ENCODE measurements at regions not wholly inside any gene's neighbourhood (a gene's known extent, or its start where the extent isn't known, plus 50 kb on each side); places are given as distances from the start of the nearest gene placed in this dataset.
"Not testable (repeated sequence)": the region's sequence is repeated elsewhere in the genome, so short reads cannot be mapped to it uniquely, and the experiment has no call there.

DNA sequence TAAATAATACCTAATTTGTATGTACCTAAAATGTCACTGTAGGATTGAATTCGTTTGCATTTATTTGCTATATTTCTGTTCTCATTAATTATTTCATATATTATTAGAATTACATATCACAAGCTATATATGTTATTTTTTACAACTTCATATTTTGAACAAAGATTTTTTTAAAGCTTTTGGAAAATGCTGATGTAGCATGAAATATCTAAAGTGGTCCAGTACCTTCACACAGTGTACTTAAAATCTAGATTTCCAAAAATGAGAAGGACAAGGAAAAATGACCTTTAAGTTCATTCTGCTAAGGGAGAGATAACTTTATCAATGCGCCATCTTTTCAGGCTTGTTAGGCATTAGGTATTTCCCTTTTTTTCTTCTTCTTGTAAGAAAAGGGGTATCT, 71.8 kb downstream of the LARP7 start:
- DNase-seq (ENCODE audit: low spot score), result no peak

DNA sequence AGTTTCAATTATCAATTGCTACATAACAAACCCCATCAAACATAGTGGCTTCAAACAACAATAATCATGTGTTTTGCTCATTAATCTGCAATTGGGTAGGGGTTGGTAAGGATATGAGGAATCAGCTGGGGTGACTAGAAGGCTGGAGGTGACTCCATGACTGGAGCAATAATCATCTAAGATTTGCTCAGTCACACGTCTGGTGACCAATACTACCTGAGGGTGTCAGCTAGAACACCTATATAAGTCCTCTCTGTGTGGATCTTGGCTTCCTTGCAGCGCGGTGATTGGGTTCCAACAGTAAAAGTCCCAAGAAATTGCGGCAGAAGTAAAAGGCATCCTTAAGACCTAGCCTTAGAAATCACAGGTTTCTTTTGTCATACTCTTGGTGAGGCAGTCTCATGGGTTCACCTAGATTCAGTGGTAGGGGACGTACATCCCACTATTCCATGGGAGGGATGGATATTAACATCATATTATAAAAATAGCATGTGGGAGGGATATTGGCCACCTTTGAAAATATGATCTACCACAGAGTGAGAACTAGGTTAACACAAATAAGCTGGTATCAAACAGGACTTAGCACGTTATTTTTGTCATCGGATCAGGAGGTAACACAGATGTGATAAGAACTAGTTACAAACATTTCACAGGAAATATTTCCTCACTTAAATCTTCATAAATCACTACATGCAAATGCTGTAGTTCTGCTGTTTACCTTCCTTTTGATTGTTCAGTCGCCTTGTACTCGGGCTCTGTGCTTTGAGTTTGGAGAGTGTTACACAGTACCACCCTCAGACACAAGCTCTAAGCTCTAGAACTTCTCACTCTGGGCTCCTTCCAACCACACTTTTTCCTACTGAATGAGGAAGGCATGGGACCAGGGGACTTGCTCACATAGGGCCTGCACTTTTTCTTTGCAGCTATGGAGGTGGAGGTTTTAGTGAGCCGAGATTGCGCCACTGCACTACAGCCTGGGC, 78.3 kb downstream of the LARP7 start:
- no peak for DNase-seq (ENCODE audit: low spot score)

DNA sequence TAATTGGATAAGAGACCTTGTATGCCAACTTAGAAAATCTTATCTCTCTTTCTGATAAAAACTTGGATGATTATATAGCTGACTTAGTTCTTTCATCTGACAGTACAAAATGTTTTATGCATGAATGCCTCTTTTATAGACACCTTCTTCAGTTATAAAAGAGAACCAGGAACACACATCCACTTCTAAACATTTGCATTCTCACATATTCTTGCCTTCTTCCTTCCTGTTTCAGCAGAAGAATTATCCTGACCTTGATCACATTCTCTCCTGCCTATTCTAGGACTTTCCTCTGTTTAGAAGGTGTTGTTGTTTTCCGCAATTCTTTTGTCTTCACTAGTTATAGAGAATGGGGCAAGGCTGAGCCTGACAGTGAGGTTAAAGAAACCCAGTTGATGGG, 80.9 kb downstream of the LARP7 start:
- no peak for DNase-seq (ENCODE audit: low spot score)

- DNase-seq (ENCODE audit: low spot score), result no peak
Observed at GRCh38 chr4:112721627-112722026, 84.7 kb downstream of the LARP7 start.

DNA sequence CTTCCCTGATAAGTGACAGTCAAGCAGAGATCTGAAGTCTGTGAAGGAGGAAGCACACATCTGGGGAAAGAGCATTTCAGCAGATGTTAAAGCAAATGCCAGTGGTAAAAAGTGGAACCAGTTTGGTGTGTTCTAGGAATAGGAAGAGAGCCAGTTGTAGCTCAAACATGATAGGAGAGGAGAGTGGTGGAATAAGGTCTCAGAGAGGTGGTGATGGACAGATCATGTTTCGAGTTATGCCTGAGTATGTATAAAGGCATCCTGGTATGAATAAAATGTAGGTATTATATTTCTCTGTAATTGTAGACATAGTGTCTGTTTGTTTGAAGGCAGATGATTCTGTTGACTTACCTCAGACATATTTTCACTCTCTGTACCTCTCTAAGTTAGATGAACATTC, 89.1 kb downstream of the LARP7 start:
- DNase-seq (ENCODE audit: low spot score), result no peak

DNA sequence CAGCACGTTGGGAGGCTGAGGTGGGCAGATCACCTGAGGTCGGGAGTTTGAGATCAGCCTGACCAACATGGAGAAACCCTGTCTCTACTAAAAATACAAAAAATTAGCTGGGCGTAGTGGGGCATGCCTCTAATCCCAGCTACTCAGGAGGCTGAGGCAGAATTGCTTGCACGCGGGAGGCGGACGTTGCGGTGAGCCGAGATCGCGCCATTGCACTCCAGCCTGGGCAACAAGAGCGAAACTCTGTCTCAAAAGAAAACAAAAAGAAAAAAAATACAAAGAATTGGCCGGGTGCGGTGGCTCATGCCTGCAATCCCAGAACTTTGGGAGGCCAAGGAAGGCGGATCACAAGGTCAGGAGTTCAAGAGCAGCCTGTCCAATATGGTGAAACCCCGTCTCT, 90.8 kb downstream of the LARP7 start:
- DNase-seq (ENCODE audit: low spot score), result not testable (repeated sequence)

DNA sequence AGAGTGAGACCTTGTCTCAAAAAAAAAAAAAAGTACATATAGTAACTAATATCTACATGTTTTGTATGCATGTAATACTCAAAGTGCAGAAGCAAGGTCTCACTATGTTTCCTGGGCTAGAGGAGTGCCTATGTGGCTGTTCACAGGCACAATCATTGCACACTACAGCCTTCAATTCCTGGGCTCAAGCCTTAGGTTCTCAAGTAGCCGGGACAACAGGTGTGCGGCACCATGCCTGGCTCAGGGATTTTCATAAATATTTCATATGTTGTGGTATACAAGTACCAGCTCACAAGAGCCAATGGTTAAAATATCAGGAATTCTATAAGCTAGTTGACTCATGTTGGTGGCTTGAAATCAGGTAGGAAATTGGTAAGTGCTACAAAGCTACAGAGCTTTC, 94.8 kb downstream of the LARP7 start:
- DNase-seq (ENCODE audit: low spot score), result no peak

DNA sequence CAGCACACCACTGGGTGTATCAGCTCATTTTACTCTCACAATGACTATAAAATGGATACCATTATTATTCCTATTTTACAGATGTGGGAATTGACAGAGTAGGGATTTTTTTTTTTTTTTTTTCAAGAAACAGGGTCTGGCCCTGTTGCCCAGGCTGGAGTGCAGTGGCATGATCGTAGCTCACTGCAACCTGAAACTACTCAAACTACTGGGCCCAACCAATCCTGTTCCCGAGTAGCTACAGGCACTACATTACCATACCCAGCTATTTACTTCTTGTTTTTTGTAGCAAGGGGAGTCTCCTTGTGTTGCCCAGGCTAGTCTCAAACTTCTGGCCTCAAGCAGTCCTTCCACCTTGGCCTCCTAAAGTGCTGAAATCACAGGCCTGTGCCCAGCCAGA, 95.2 kb downstream of the LARP7 start:
- no peak for DNase-seq (ENCODE audit: low spot score)

DNA sequence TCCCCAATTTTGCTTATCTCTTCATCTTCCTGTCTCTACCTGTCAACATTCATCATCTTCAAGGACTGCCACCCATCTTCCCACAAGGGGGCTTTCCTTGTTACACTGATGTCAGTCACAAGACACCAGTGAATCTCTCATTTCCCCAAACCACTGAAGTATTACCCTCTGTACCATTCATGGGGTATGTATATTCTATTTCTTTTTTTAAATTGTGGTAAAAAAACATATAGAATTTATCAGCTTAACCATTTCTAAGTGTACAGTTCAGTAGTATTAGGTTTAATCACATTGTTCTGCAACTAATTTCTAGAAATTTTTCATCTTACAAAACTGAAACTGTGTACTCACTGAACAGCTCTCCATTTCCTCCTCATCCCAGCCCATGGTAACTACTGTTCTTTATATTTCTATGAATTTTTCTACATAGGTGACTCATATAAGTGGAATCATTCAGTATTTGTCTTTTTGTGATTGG, 98.6 kb downstream of the LARP7 start:
- no peak for DNase-seq (ENCODE audit: low spot score)

GRCh38 chr4:112736718-112737135, 99.8 kb downstream of the LARP7 start:
- no peak for DNase-seq (ENCODE audit: low spot score)

GRCh38 chr4:112739442-112739841, 102.5 kb downstream of the LARP7 start:
- DNase-seq (ENCODE audit: low spot score), result no peak

DNA sequence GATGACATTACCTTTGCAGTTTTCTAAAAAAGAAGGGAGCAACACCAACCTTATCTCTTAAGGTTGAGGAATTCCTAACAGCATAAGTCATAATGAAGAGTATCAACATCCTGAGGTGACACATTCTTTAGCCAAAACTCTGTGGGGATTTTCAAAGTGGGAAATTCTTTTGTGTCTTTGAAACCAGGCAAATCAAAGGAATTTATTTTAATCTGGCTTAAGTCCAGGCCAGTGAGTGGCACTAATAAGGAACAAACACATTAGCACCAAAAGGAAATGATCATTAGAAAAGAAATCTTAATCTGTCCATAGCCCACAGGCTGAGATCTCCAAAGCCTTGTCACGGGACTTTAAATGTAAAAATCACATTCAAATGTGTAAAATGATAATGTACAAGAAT, 110.1 kb downstream of the LARP7 start:
- no peak for DNase-seq (ENCODE audit: low spot score)

DNA sequence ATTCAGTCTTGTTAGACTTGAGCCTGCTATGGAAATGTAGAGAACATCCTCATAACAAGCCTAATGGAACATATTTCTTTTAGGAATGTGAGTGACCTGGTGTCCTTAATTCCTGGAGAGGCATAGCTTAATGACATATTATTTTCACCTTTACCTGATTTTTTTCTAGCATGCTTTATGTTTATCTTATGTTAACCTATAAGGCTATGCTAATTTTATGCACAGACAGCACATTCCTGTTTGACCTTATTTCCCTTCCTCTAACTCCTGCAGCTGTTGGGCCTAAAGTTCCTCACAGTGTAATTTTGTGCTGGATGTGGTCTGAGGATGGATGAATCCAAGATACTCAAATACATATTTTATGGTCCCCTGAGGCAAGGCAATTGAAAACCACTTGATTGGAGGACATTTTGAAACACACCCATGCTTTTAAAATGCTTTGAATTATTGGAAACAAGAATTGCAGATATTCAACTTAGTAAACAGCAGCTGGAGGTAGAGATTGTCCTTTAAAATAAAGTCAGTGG, 111.5 kb downstream of the LARP7 start:
- DNase-seq (ENCODE audit: low spot score), result no peak

DNA sequence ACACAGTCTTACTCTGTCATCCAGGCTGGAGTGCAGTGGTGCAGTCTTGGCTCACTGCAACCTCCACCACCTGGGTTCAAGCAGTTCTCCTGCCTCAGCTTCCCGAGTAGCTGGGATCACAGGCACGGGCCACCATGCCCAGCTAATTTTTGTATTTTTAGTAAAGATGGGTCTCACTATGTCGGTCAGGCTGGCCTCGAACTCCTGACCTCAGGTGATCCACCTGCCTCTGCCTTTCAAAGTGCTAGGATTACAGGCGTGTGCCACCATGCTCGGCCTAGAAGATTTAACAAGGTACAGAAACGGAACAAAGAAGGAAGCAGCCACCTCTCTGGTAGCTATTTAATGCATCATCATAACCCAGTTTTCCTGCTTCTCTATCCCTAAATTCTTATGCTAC, 113.8 kb downstream of the LARP7 start:
- not testable (repeated sequence) for DNase-seq (ENCODE audit: low spot score)

GRCh38 chr4:112751447-112751846, 114.5 kb downstream of the LARP7 start:
- no peak for DNase-seq (ENCODE audit: low spot score)

DNA sequence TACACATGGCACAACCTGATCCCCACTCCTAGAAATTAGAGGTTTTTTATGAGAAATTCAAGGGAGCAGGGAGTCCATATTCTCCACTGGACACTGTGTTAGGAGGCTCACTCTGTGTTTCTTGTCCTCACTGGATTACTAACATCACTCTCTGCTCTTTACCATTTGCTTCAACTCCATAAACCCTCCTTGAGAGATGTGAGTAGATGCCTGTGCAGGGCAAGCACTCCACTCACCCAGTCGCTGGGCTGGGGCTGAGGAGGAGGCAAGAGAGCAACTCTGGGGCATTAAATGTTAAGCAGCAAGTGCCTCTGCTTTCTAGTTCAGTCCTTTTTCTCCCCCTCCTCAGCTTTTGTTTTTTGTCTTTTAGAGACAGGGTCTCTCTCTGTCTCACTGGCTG, 115.1 kb downstream of the LARP7 start:
- DNase-seq (ENCODE audit: low spot score), result no peak

DNA sequence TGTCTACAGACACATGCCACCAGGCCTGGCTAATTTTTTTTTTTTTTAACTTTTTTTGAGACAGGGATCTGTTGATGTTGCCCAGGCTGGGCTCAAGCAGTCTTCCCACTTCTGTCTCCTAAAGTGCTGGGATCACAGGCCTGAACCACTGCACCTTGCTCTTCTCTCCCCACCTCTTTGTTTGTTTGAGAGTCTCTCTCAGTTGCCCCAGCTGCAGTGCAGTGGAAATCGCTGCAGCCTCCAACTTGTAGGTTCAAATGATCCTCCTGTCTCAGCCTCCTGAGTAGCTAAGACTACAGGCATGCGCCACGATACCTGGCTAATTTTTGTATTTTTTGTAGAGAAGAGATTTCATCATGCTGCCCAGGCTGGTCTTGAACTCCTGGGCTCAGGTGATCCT, 115.6 kb downstream of the LARP7 start:
- no peak for DNase-seq (ENCODE audit: low spot score)

- no peak for DNase-seq (ENCODE audit: low spot score)
Observed at GRCh38 chr4:112753333-112753732, 116.4 kb downstream of the LARP7 start.

DNA sequence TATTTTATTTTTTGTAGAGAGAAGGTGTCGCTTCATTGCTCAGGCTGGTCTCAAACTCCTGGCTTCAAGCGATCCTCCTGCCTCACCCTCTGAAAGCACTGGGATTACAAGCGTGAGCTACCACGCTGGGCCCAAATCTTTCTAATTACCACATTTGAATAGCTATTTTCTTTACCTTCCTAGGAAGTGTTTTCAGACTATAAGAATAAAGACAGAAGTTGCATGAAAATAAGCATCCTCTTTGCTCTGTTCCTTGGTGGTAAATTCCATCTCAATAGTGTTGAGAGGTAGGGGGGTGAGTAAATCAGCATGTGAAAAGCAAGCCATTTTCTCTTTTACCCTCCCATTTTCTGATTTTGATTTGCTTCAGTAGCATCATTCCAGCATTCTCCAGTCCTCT, 122.4 kb downstream of the LARP7 start:
- DNase-seq (ENCODE audit: low spot score), result no peak

DNA sequence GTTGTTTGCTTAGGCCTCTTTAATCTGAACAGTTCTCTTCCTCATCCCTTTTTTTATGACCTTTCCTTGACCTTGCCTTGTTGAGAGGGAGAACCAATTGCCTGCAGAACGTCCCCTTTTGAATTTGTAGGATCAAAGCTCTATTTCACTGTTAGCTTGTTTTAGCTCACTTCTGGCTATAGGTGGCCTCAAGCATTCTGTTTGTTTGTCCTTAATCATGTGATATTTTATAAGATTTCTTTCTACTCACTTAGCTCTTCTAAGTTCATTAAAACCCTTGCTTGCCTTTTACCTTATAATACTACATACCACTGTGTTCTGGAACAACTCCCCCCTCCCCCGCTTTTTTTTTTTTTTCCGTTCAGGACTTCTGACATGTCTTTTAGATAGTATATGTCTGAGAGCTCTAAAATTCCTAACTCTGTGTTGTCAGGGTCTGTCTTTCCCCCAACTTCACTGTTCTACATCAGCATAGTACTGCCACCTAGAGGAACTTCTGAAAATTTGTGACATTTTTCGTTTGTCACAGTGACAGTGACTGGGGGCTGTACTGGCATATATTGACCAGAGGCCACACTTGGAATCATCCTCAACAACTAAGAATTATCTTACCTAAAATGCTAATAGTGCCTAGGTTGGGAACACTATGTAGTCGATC, 128.5 kb downstream of the LARP7 start:
- no peak for DNase-seq (ENCODE audit: low spot score)

GRCh38 chr4:112766422-112766821, 129.5 kb downstream of the LARP7 start:
- DNase-seq (ENCODE audit: low spot score), result peak; percentile 33

- no peak for DNase-seq (ENCODE audit: low spot score)
Observed at GRCh38 chr4:112767386-112767785, 130.4 kb downstream of the LARP7 start.

GRCh38 chr4:112770114-112770513, 133.2 kb downstream of the LARP7 start:
- no peak for DNase-seq (ENCODE audit: low spot score)
